ENCODE measurements at regions not wholly inside any gene's neighbourhood (a gene's known extent, or its start where the extent isn't known, plus 50 kb on each side); places are given as distances from the start of the nearest gene placed in this dataset.

DNA sequence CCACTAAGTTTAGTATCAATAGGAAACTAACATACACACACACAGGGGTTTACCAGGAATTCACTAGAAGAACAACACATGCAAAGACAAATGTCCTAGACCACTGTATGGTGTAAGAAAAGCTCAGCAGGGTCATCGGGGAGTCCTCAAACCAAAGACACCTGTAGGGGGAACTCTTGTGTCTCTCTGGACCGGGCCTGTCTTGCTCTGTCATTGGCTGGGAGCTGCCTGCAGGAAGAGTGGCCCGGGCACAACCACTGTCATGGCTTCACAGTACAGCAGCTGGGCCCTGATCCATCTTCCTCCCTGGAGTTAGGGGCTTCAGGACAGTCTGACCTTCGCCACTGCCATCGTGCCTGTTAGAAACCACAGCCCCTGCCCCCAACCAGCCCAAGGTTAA lies 263.6 kb upstream of the DYNLRB2 start:
- TF ChIP-seq, protein P1, sequence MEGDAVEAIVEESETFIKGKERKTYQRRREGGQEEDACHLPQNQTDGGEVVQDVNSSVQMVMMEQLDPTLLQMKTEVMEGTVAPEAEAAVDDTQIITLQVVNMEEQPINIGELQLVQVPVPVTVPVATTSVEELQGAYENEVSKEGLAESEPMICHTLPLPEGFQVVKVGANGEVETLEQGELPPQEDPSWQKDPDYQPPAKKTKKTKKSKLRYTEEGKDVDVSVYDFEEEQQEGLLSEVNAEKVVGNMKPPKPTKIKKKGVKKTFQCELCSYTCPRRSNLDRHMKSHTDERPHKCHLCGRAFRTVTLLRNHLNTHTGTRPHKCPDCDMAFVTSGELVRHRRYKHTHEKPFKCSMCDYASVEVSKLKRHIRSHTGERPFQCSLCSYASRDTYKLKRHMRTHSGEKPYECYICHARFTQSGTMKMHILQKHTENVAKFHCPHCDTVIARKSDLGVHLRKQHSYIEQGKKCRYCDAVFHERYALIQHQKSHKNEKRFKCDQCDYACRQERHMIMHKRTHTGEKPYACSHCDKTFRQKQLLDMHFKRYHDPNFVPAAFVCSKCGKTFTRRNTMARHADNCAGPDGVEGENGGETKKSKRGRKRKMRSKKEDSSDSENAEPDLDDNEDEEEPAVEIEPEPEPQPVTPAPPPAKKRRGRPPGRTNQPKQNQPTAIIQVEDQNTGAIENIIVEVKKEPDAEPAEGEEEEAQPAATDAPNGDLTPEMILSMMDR (conservative IDR thresholded peaks at IDR 0.05 in 1 of 2, IDR thresholded peaks at IDR 0.05 in 1 of 2; ENCODE audit: extremely low read depth in 1 of 2, insufficient read depth in 1 of 2, low read depth in 1 of 2, low read length in 2 of 2), result peak in 1 of 2 donors; percentile 2
- TF ChIP-seq EZH2 (IDR thresholded peaks at IDR 0.05; ENCODE audit: borderline replicate concordance, low read length), result no peak
